ES-I3 (cell line): ENCODE measurements at regions not wholly inside any gene's neighbourhood (a gene's known extent, or its start where the extent isn't known, plus 50 kb on each side); places are given as distances from the start of the nearest gene placed in this dataset.

Source experiments
- H3K36me3 ChIP-seq: 2 replicates; pipeline ENCODE4 v1.6.1; 2013; ENCODE audit warnings: mild to moderate bottlenecking, low read length, control low read depth, moderate library complexity; ENCODE audit not compliant: insufficient read depth
- H3K4me1 ChIP-seq: 2 replicates; pipeline ENCODE4 v1.6.1; 2013; ENCODE audit warnings: mild to moderate bottlenecking, control low read depth, low read length; ENCODE audit not compliant: insufficient read depth
- H3K9ac ChIP-seq: 2 replicates; pipeline ENCODE4 v1.6.1; 2013; ENCODE audit warnings: low read depth, mild to moderate bottlenecking, low read length, moderate library complexity
- H3K9me3 ChIP-seq: 2 replicates; pipeline ENCODE4 v1.6.1; 2013; ENCODE audit warnings: mild to moderate bottlenecking, low read length, moderate library complexity; ENCODE audit not compliant: control insufficient read depth, insufficient read depth

DNA sequence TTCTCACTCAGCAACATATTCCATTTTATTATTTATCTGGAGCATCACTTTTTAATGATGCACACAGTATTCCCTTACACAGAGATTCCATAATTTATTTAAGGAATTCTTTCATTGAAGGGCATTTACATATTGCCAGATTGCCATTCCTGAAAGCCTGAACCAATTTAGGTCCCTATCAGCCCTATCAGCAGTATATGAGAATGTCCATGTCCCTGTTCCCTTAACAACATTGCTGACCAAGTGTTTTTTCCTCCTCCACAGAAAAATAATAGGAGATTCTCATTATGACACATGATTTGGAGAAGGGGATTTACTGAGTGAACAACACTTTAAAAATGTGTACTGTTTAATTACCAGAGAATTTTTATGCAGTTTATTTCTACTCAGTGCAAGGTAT, 90.1 kb upstream of the PHOX2B start:
- no peak overlapping the region for H3K9ac ChIP-seq
- no peaks in the 10 kb centered on the region for H3K36me3 ChIP-seq
- no peaks in the 10 kb centered on the region for H3K9me3 ChIP-seq
- H3K4me1 ChIP-seq = no peaks in the 10 kb centered on the region

GRCh38 chr4:41835321-41835995, 86.9 kb upstream of the PHOX2B start:
- Histone ChIP-seq H3K9ac (no peak overlapping the region), H3K9me3 (no peaks in the 10 kb centered on the region), H3K36me3 (no peaks in the 10 kb centered on the region), H3K4me1 (no peaks in the 10 kb centered on the region)

- Histone ChIP-seq H3K9ac (no peak overlapping the region), H3K4me1 (no peaks in the 10 kb centered on the region), H3K9me3 (no peaks in the 10 kb centered on the region), H3K36me3 (no peaks in the 10 kb centered on the region)
Measured at GRCh38 chr4:41832961-41833360, 84.4 kb upstream of the PHOX2B start.

DNA sequence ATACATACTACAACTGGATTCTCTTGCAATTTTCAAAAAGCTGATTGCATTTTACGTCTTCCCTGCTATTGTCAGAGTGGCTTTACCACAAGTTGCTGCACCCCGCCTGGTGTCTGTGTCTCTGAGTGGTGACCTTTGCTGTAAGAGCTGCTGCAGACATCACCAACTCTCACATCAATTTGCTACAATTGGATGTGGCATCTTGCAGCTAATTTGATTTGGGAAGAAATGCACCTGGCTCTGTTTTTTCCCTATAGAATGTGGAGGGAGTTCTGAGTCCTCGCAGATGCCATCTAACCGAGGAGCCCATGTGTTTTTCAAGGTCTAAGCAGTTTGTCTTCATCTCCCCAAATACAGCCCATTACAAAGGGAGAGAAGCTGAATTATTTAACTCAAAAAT, 73.8 kb upstream of the PHOX2B start:
- H3K9ac ChIP-seq = no peak overlapping the region
- H3K4me1 ChIP-seq = no peaks in the 10 kb centered on the region
- H3K9me3 ChIP-seq = no peaks in the 10 kb centered on the region; the same call in 1 of the 2 replicates
- H3K36me3 ChIP-seq = no peaks in the 10 kb centered on the region

DNA sequence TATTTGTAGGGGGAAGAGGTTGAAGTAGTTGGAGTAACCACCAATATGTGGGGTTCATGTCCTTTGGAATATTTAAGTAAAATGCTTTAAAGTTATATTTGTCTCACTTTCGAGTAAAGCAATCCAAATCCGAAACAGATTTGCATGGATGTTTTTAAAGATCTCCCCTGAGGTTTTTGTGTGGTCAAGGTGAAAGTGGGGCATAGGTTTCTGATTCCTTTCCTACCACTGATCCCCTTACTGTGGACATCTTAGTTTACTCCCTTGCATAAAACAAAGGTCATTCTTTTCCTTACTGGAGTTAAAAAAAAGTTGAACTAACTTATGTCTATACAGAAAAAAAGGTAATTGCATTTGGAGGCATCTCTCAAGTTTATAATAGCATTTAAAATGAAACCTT, 71.9 kb upstream of the PHOX2B start:
- H3K9me3 ChIP-seq = no peaks in the 10 kb centered on the region
- H3K9ac ChIP-seq = no peak overlapping the region
- H3K36me3 ChIP-seq = no peaks in the 10 kb centered on the region
- no peaks in the 10 kb centered on the region for H3K4me1 ChIP-seq

GRCh38 chr4:41819621-41820020, 71.1 kb upstream of the PHOX2B start:
- Histone ChIP-seq H3K4me1 (no peaks in the 10 kb centered on the region), H3K9ac (no peak overlapping the region), H3K36me3 (no peaks in the 10 kb centered on the region), H3K9me3 (no peaks in the 10 kb centered on the region)

- Histone ChIP-seq H3K9me3 (no peaks in the 10 kb centered on the region), H3K36me3 (no peaks in the 10 kb centered on the region), H3K9ac (no peak overlapping the region), H3K4me1 (no peaks in the 10 kb centered on the region)
Measured at GRCh38 chr4:41815473-41815872, 66.9 kb upstream of the PHOX2B start.

DNA sequence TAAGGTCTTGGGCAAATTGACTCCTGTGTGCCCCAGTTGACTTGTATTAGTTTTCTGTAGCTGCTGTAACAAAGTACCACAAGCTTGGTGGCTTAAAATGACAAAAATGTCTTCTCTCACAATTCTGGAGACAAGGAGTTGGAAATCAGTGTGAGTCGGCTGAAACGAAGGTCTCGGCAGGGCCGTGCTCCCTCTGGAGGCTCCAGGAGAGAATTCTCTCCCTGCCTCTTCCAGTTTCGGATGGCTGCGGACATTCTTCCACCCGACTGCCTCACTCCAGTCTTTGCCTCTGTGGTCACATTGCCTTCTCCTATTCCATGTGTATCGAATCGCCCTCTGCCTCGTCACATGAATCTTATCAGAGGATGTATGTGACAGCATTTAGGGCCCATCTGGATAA, 66.0 kb upstream of the PHOX2B start:
- Histone ChIP-seq H3K9ac (no peak overlapping the region), H3K9me3 (no peaks in the 10 kb centered on the region), H3K36me3 (no peaks in the 10 kb centered on the region), H3K4me1 (no peaks in the 10 kb centered on the region; the same call in 1 of the 2 replicates)

- H3K36me3 ChIP-seq = no peaks in the 10 kb centered on the region
- no peaks in the 10 kb centered on the region; the same call in 1 of the 2 replicates for H3K4me1 ChIP-seq
- no peaks in the 10 kb centered on the region for H3K9me3 ChIP-seq
- no peak overlapping the region for H3K9ac ChIP-seq
Measured at GRCh38 chr4:41806807-41807206, 58.3 kb upstream of the PHOX2B start.

GRCh38 chr4:41802590-41802989, 54.1 kb upstream of the PHOX2B start:
- no peaks in the 10 kb centered on the region for H3K4me1 ChIP-seq

GRCh38 chr4:41799126-41799525, 50.6 kb upstream of the PHOX2B start:
- H3K36me3 ChIP-seq = no peaks in the 10 kb centered on the region
- no peak overlapping the region for H3K9ac ChIP-seq
- H3K4me1 ChIP-seq = peaks cover 20% of the 10 kb centered on the region
- no peaks in the 10 kb centered on the region for H3K9me3 ChIP-seq

More at GRCh38 chr4:41802590-41802989, 54.1 kb upstream of the PHOX2B start:
- no peaks in the 10 kb centered on the region for H3K9me3 ChIP-seq
- no peaks in the 10 kb centered on the region for H3K36me3 ChIP-seq
- no peak overlapping the region for H3K9ac ChIP-seq
